ENCODE measurements at regions not wholly inside any gene's neighbourhood (a gene's known extent, or its start where the extent isn't known, plus 50 kb on each side); places are given as distances from the start of the nearest gene placed in this dataset.
"Not testable (repeated sequence)": the region's sequence is repeated elsewhere in the genome, so short reads cannot be mapped to it uniquely, and the experiment has no call there.

DNA sequence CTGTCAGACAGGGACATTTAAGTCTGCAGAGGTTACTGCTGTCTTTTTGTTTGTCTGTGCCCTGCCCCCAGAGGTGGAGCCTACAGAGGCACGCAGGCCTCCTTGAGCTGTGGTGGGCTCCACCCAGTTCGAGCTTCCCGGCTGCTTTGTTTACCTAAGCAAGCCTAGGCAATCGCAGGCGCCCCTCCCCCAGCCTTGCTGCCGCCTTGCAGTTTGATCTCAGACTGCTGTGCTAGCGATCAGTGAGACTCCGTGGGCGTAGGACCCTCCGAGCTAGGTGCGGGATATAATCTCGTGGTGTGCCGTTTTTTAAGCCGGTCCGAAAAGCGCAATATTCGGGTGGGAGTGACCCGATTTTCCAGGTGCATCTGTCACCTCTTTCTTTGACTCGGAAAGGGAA is 193.9 kb downstream of the RMST start:
- not testable (repeated sequence) for TF ChIP-seq POLR2A (IDR thresholded peaks at IDR 0.05)
- TF ChIP-seq, protein P1, sequence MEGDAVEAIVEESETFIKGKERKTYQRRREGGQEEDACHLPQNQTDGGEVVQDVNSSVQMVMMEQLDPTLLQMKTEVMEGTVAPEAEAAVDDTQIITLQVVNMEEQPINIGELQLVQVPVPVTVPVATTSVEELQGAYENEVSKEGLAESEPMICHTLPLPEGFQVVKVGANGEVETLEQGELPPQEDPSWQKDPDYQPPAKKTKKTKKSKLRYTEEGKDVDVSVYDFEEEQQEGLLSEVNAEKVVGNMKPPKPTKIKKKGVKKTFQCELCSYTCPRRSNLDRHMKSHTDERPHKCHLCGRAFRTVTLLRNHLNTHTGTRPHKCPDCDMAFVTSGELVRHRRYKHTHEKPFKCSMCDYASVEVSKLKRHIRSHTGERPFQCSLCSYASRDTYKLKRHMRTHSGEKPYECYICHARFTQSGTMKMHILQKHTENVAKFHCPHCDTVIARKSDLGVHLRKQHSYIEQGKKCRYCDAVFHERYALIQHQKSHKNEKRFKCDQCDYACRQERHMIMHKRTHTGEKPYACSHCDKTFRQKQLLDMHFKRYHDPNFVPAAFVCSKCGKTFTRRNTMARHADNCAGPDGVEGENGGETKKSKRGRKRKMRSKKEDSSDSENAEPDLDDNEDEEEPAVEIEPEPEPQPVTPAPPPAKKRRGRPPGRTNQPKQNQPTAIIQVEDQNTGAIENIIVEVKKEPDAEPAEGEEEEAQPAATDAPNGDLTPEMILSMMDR (IDR thresholded peaks at IDR 0.05) = not testable (repeated sequence)

Data from thyroid gland (tissue), 4 donors.